HG02571 (cell line): ENCODE measurements at regions not wholly inside any gene's neighbourhood (a gene's known extent, or its start where the extent isn't known, plus 50 kb on each side); places are given as distances from the start of the nearest gene placed in this dataset.
A peak's percentile ranks its signal among the peaks of the same experiment; 100 is the strongest.

ENCODE experiments used
- ATAC-seq: cut with Tn5 transposase; IDR thresholded peaks from one replicate; pipeline ENCODE4 v1.9.1; 2021; ENCODE audit warnings: mild to moderate bottlenecking, moderate library complexity; ENCODE audit not compliant: unreplicated experiment

DNA sequence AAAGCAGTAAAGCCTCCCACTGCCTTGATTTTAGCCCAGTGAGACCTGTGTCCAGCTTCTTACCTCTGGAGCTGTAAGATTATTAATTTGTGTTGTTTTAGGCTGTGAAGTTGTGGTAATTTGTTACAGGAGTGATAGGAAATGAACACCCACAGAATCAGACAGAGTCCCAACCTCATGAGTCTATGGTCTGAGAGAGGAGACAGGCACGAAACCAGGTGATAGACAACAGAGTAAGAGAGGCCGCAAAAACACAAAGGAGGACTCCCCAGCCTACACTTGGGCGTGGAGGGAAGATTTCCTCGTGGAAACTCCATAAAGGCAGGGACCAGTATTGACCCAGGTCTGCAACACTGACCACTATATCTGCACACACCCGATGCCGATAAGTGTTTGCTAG, 234.6 kb upstream of the JUN start:
- ATAC-seq: no peak

- no peak for ATAC-seq
Measured at GRCh38 chr1:59018860-59019259, 235.0 kb upstream of the JUN start.

DNA sequence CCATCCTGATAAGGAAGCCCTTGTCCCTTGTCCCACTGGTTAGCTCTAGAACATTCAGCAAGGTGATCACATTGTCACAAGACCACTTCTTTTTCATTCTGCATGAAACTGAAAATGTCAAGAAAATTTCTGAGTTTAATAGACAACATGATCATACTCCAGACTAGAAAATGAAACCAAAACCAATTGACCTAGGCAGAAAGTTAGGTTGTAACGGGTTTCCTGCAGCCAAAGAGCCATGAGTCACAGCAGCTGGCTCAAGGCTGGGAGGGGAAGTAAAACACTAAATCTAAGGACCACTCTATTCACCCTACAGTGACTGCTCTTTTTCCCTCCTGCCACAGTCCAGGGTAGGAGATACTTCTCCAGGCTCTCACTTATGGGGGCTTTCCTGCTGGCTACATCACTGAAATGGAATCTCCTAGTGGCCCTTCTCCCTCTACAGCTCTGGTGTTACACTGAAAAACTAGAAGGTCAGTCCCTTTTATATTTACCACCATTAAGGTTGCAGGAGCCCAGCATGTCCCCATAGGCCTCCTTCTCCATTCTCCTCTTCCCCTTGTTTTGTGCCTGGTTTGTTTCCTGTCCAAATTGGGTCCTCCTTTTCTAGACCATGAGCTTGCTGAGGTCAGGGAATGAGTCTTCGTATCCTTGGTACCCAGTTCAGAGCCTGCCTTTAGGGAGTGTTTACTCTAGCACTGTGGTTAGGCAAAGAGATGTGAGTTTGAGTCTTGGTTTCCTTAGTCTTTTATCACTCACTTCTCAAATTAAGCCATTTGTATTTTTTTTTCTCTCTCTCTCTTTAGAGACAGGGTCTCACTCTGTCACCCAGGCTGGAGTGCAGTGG, 236.5 kb upstream of the JUN start:
- ATAC-seq: peak; percentile 85

DNA sequence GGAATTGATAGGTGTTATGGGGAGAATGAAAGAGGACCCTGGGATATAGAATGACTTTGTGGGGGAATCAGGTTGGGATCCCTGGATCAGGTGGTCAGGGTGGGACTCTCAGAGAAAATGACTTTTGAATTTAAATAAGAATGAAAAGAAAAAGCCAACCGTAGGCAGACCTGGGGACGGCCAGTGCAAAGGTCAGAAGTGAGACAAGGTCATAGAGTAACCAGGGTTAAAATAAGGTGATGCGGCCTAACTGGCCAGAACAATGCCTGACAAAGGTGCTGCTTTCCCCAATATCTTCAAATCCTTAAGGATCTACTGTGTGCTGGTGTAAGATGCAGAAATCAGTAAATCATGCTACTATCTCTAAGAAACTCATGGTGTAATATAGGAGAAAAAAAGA, 238.4 kb upstream of the JUN start:
- ATAC-seq: no peak

DNA sequence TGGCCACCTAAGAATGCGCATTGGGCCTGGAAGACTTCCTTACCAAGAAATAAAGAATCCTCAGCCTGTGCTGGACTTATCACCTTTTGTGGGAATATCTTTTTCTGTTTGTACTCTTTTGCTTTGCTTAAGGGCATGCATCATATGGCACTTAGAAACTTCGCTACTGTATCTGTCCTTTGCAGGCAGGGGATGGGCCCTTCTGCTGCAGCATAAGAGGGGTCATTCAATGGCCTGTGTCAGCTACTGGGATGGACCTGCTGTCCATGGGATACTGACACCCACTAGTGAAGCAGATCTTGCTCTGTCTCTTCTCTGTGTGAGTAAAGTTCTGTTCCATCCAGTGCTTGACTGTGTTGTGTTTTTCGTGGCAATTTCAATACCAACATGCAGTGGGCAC, 239.0 kb upstream of the JUN start:
- ATAC-seq: no peak

GRCh38 chr1:59025201-59025600, 241.4 kb upstream of the JUN start:
- ATAC-seq: no peak

- ATAC-seq: peak; percentile 93
Measured at GRCh38 chr1:59025898-59026426, 242.1 kb upstream of the JUN start.

DNA sequence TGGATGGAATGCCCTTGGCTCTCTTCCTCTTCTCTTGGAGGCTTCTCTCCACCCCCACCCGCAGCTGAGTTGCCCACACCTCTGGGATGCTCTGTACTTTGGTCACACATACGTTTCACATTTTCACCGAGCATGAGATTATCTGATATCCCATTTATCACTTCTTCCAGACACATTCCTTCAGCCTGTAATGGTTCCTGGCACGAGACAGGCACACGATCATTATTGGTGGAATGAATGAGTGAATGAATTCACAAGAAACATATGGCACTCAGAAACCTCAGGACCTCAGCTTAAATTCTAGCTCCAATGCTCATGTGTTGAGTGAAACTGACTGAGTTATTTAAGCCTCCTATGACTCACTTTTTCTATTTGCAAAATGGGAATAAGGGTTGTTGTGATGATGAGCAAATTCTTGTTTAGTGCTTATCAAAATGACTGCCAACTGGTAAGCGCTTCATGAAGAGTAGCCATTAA, 242.7 kb upstream of the JUN start:
- ATAC-seq: peak; percentile 31

- ATAC-seq: no peak
Measured at GRCh38 chr1:59027177-59027576, 243.3 kb upstream of the JUN start.

- no peak for ATAC-seq
Measured at GRCh38 chr1:59028048-59028447, 244.2 kb upstream of the JUN start.

- no peak for ATAC-seq
Measured at GRCh38 chr1:59029411-59030167, 245.7 kb upstream of the JUN start.

GRCh38 chr1:59032228-59032627, 248.4 kb upstream of the JUN start:
- no peak for ATAC-seq

DNA sequence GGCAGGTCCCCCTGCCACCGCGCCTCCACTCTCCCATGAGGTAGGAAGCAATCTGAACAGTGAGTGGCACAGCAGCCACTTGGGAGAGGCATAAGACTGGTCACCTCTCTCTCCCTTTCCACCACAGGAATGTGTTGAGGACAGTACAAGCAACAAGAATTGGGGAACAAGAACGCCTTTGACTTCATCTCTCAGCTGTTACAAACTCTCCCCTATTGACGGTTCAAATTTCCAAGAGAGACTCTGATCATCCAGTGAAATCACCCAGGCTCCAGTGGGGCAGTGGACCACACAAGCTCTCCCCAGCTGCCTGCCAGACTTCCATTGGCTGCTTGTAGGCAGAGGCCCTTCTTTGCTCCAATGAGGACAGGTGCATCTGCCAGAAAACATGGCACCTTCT, 249.9 kb upstream of the JUN start:
- ATAC-seq: no peak

GRCh38 chr1:59034925-59035324, 251.1 kb upstream of the JUN start:
- ATAC-seq: no peak

- no peak for ATAC-seq
Measured at GRCh38 chr1:59039551-59039950, 255.7 kb upstream of the JUN start.

DNA sequence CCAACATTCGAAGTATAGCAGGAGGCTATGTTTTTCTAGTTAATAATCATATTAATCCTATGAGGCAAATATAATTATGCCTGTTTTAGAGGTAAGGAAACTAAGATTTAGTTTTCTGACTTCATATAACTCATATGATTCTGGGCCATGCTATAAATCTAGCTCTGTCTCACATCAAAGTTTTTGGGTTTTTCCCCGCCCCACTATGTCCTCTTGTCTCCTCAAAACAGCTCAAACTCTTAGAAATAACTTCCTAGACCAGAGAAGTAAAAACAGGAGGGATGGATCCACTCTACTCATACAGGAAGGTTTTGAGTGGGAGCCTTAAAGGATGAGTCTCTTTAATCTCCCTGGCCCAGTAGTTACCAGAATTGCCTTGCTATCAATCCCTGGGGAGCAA, 256.4 kb upstream of the FGGY start:
- ATAC-seq: no peak

DNA sequence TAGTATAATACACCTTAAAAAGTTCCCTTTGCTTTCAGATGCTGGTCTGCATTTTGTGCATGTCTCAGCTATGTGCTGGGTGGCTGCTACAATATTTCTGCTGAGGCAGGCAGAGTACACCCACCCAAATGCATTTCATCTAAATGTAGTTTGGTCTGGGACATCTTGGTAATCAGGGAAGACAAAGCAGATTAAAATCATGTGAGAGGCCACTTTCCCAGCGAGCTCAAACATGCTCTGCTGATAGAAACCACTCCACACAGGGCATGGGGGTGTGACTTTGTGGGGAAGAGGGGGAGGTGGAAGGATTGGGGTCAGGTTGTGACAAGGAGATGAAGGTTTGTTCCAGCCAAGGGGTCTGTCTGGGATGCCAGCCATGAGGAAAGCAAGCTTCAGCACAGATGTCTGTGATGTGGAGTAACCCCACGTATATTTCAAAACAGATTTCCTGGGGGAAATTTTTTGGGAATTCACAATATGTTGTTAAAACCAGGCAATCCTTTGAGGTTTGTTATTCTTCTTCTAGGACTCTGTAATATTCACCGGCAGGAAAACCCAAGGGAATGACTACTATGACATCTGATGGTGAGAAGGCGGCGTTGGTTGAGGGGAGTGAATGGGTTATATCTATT, 255.1 kb upstream of the FGGY start:
- ATAC-seq: no peak

DNA sequence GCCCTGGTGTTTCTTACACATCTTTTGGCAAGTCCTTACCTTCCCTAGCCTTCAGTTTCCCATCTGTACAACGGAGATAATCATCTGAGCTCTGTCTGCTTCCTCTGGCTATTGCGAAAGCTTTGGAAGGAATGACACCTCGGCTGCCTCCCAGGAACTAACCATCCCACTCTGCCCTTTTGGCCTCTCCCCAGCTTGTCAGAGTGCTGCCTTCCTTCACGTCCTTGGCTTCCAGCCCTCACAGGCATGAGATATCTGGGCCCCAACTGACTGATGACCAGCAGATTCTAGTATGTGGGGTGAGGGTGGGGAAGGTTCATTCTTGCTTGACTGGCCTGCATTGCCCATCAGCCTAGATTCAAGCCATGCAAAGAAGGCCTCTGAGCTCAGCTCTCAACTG, 253.1 kb upstream of the FGGY start:
- no peak for ATAC-seq

- no peak for ATAC-seq
Measured at GRCh38 chr1:59044535-59045121, 252.3 kb upstream of the FGGY start.

DNA sequence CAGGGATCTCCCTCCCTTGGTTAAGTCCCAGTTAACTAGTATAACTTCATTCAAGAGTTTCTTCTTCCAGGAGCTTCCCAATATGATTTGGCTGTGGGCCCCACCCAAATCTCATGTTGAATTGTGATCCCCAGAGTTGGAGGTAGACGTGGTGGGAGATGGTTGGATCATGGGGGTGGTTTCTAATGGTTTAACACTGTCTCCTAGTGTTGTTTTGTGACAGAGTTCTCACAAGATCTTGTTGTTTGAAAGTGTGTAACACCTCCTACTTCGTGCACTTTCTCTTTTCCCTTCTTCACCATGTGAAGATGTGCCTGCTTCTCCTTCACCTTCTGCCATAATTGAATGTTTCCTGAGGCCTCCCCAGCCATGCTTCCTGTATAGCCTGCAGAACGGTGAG, 251.8 kb upstream of the FGGY start:
- no peak for ATAC-seq

- ATAC-seq: peak; percentile 41
Measured at GRCh38 chr1:59045636-59046035, 251.3 kb upstream of the FGGY start.
